ENCODE measurements at regions not wholly inside any gene's neighbourhood (a gene's known extent, or its start where the extent isn't known, plus 50 kb on each side); places are given as distances from the start of the nearest gene placed in this dataset.

- no peak for TF ChIP-seq GATA3 (IDR thresholded peaks at IDR 0.05; ENCODE audit: low read depth, low read length)
- no peak for TF ChIP-seq GATA2 (IDR thresholded peaks at IDR 0.05; ENCODE audit: low read depth, low read length)
These were observed 54.4 kb downstream of the ZNF503 start for GRCh38 chr10:75347186-75347585.

DNA sequence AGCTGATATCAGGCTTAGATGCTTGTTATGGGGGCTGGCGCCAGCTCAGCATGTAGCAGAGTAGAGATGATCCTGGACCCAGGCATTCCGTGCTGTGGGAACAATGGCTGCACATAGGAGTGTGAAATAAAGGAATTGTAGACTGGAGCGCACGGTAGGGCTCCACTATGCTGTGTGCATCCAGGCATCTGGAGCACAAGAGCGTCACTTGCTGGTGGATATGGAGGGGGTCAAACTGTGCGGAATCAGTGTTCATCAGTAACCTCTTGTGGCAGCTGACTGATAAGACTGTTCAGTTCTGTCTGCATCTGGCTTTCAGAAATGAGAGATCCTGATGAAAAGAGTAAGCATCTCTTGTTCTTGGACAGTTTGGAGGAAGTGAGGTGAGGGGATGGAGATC is 55.8 kb downstream of the ZNF503 start:
- TF ChIP-seq GATA3 (IDR thresholded peaks at IDR 0.05; ENCODE audit: low read depth, low read length) = no peak
- TF ChIP-seq GATA2 (IDR thresholded peaks at IDR 0.05; ENCODE audit: low read depth, low read length) = no peak

DNA sequence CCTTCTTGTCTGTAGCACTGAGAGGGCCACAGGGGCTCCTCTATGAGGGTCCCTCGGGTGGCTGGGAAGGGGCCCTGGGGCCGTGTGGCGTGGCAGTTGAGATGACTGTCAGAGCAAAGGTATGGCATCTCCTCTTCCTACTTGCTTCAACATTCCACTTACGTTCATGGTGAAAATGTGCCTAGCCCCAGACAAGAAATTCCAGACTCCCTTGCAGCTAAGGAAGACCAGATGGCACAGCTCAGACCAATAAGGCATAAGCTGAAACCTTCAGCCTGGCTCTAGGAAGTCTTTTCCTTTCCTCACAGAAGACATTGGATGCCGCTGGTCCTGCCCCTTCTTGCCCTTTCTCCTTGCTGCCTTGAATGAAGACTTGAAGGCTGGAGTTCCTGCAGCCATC is 57.4 kb downstream of the ZNF503 start:
- TF ChIP-seq GATA3 (IDR thresholded peaks at IDR 0.05; ENCODE audit: low read depth, low read length) = no peak
- no peak for TF ChIP-seq GATA2 (IDR thresholded peaks at IDR 0.05; ENCODE audit: low read depth, low read length)

GRCh38 chr10:75342397-75342796 is 59.2 kb downstream of the ZNF503 start:
- TF ChIP-seq GATA3 (IDR thresholded peaks at IDR 0.05; ENCODE audit: low read depth, low read length) = no peak
- TF ChIP-seq GATA2 (IDR thresholded peaks at IDR 0.05; ENCODE audit: low read depth, low read length) = no peak

- no peak for TF ChIP-seq GATA2 (IDR thresholded peaks at IDR 0.05; ENCODE audit: low read depth, low read length)
- no peak for TF ChIP-seq GATA3 (IDR thresholded peaks at IDR 0.05; ENCODE audit: low read depth, low read length)
These were observed 65.6 kb downstream of the ZNF503 start for GRCh38 chr10:75335983-75336382.

- no peak for TF ChIP-seq GATA3 (IDR thresholded peaks at IDR 0.05; ENCODE audit: low read depth, low read length)
- TF ChIP-seq GATA2 (IDR thresholded peaks at IDR 0.05; ENCODE audit: low read depth, low read length) = no peak
These were observed 66.4 kb downstream of the ZNF503 start for GRCh38 chr10:75335191-75335590.

DNA sequence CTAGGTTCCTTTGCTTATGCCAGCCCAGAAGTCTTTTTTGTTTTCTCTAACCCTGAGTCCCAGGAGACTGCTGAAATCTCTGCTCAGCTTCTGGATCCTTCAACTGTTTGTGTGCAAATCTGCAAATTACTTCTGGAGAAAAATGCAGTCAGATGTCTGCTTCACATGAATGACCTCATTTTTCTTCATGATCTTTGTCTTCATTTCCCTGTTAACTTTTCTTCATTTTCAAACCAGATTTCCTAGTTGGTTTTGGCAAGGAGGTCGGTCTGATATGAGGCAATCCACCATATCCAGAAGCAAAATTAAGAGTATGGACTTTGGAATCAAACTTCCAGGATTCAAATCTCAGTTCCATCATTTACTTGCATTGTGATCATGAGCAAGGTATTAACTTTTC is 66.8 kb downstream of the ZNF503 start:
- TF ChIP-seq GATA2 (IDR thresholded peaks at IDR 0.05; ENCODE audit: low read depth, low read length) (no peak), GATA3 (IDR thresholded peaks at IDR 0.05; ENCODE audit: low read depth, low read length) (no peak)

DNA sequence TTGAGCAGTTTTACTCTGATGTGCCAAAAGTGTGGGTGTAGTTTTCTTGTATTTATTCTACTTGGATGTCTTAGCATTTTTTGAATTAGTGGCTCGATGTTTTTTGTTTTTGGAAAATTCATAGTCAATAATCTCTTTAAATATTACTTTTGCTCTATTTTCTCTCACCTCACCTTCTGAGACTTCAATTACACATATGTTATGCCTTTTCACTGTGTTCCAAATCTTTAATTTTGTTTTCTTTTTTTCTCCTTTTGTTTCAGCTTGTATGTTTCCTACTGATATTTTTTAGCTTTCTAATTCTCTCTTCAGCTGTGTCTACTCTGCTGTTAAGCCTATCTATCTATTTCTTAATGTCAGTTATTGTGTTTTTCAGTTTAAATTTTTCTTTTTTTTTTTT is 69.5 kb downstream of the ZNF503 start:
- TF ChIP-seq GATA2 (IDR thresholded peaks at IDR 0.05; ENCODE audit: low read depth, low read length) (no peak), GATA3 (IDR thresholded peaks at IDR 0.05; ENCODE audit: low read depth, low read length) (no peak)

DNA sequence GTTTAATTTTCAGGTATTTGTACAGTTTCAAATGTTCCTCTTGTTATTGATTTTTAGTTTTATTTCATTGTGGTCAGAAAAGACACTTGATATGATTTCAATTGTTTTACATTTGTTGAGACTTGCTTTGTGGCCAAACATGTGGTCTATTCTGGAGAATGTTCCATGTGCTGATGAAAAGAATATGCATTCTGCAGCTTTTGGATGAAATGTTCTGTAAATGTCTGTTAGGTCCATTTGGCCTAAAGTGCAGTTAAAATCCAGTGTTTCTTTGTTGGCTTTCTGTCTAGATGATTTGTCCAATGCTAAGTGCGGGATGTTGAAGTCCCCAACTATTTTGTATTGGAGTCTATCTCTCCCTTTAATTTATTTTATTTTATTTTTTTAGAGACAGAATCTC is 70.5 kb downstream of the ZNF503 start:
- TF ChIP-seq GATA2 (IDR thresholded peaks at IDR 0.05; ENCODE audit: low read depth, low read length) (no peak), GATA3 (IDR thresholded peaks at IDR 0.05; ENCODE audit: low read depth, low read length) (no peak)

DNA sequence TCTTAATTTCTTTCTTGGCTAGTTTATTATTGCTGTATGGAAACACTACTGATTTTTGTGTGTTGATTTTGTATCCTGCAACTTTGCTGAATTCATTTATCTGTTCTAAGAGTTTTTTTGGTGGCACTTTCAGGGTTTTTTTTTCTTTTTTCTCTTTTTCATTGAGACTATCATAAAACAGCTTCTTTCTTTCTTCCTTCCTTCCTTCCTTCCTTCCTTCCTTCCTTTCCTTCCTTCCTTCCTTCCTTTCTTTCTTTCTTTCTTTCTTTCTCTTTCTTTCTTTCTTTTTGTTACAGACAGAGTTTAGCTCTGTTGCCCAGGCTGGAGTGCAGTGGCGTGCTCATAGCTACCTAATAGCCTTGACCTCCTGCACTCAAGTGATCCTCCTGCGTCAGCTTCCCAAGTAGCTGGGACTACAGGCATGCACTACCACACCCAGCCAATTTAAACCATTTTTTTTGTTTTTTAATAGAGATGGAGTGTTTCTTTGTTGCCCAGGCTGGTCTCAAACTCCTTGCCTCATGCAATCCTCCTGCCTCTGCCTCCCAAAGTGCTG is 72.3 kb downstream of the ZNF503 start:
- TF ChIP-seq GATA2 (IDR thresholded peaks at IDR 0.05; ENCODE audit: low read depth, low read length) (no peak), GATA3 (IDR thresholded peaks at IDR 0.05; ENCODE audit: low read depth, low read length) (no peak)

DNA sequence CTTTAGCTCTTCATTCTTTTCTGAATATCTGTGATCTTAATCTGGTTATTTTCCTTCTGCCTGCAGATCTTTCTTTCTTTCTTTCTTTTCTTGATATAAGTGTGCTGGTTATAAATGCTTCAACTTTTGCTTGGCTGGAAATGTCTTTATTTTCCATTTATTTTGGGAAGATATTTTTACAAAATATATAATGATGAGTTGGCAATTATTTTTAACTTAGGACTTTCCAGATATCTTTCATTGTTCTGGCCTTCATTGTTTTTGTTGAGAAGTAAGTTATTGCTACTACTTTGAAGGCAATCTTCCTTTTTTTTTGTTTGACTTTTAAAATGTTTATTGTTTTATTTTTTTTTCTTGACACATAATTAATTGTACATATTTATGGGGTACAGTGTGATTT is 75.3 kb downstream of the ZNF503 start:
- TF ChIP-seq GATA3 (IDR thresholded peaks at IDR 0.05; ENCODE audit: low read depth, low read length) = no peak
- no peak for TF ChIP-seq GATA2 (IDR thresholded peaks at IDR 0.05; ENCODE audit: low read depth, low read length)

DNA sequence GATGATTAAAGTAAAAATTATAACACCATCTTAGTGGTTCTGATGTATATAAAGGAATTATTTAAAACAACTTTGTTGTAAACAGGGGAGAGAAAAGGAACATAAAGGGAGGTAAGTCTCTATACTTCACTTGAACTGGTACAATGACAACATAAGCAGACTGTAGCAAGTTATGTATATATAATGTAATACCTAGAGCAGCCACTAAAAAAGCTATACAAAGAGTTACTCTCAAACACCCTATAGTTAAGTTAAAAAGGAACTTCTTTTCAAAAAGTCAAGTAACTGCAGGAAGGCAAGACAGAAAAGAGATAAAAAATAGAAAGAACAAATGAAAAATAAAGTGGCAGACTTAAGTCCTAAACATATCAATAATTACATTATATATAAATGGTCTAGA is 82.3 kb downstream of the ZNF503 start:
- TF ChIP-seq GATA3 (IDR thresholded peaks at IDR 0.05; ENCODE audit: low read depth, low read length) = no peak
- TF ChIP-seq GATA2 (IDR thresholded peaks at IDR 0.05; ENCODE audit: low read depth, low read length) = no peak

- TF ChIP-seq GATA3 (IDR thresholded peaks at IDR 0.05; ENCODE audit: low read depth, low read length) = no peak
- TF ChIP-seq GATA2 (IDR thresholded peaks at IDR 0.05; ENCODE audit: low read depth, low read length) = no peak
These were observed 78.8 kb upstream of the COMTD1 start for GRCh38 chr10:75314570-75314969.

- TF ChIP-seq GATA2 (IDR thresholded peaks at IDR 0.05; ENCODE audit: low read depth, low read length) (no peak), GATA3 (IDR thresholded peaks at IDR 0.05; ENCODE audit: low read depth, low read length) (no peak)
These were observed 76.7 kb upstream of the COMTD1 start for GRCh38 chr10:75312440-75312839.

DNA sequence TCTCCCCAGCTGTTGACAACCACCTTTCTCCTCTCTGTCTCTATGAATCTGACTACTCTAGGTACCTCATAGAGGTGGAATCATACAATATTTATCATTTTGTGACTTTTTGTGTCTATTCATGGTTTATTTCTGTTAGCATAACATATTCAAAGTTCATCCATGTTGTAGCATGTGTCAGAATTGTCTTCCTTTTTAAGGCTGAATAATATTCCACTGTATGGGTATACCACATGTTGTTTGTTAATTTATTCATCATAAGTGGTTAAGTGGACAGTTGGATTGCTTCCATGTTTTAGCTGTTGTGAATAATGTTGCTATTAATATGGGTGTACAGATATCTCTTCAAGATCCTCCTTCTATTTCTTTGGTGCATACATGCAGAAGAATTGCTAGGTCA is 69.9 kb upstream of the COMTD1 start:
- no peak for TF ChIP-seq GATA3 (IDR thresholded peaks at IDR 0.05; ENCODE audit: low read depth, low read length)
- no peak for TF ChIP-seq GATA2 (IDR thresholded peaks at IDR 0.05; ENCODE audit: low read depth, low read length)

DNA sequence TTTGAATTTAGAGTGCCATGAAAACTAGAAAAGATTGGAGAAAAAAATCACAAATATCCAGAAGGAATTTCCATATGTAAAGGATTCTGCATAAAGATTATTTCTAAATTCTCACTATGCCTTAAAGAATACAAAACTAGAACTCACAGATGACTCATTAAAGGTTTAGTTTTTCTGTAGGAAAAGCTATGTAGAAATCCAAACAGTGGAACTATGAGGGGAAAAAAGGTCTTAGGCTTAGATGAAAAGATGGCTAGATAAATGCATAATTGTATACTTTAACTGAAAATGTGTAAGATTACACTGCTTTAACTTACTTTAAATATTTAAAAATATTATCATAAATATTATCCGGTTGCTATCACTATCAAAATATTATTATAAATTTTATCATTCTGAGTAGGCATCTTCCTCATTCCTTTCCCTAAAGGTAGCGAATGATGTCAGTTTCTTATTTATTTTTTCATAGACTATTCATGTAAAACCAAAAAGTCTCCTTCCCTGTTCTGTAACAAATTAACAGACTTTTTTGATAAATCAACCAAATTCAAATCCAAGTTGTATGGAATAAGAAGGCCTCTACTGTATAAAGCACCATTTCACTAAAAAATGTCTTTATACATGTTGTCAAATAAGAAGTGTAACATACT is 69.1 kb upstream of the COMTD1 start:
- TF ChIP-seq GATA3 (IDR thresholded peaks at IDR 0.05; ENCODE audit: low read depth, low read length) (no peak), GATA2 (IDR thresholded peaks at IDR 0.05; ENCODE audit: low read depth, low read length) (no peak)
